Spleen (tissue), 7 donors: ENCODE measurements at regions not wholly inside any gene's neighbourhood (a gene's known extent, or its start where the extent isn't known, plus 50 kb on each side); places are given as distances from the start of the nearest gene placed in this dataset.

ENCODE experiments used
- POLR2A ChIP-seq, 3 donors: fragments of 450-650 bp; IDR thresholded peaks; one replicate each; pipeline ENCODE4 v1.5.1; 2017; ENCODE audit warnings: antibody characterized with exemption in 3 of 3, mild to moderate bottlenecking in 1 of 3
- POLR2AphosphoS5 ChIP-seq, 3 donors: sonication (generic); formaldehyde crosslinking; IDR thresholded peaks; one replicate each; pipeline ENCODE4 v1.5.1; 2017; ENCODE audit warnings: antibody characterized with exemption in 3 of 3
- TF ChIP-seq, protein P1 (sequence below), 11 experiments: fragments of 200-600 bp in 7 of 11; fragments of 450-650 bp in 4 of 11; sonication (generic) in 4 of 11; IDR thresholded peaks in 8 of 11; conservative IDR thresholded peaks in 3 of 11; 1 replicate in 7 of 11; 2 replicates in 4 of 11; pipeline versions ENCODE4 v1.4.0 to v1.8.0; 2016 to 2021; ENCODE audit warnings: antibody characterized with exemption in 11 of 11, inconsistent platforms in 4 of 11, mild to moderate bottlenecking in 1 of 11
- donor health status: DM: no; HTN: no; CAD: no; lungs with moderate emphysema.
- donor health status: DM: no; HTN: no; CAD: no.
- donor health status: DM: no; HTN: no; CAD: no.

GRCh38 chr1:109816975-109817535 lies 53.3 kb upstream of the EPS8L3 start:
- TF ChIP-seq POLR2A (IDR thresholded peaks at IDR 0.05) (no peak), POLR2AphosphoS5 (IDR thresholded peaks at IDR 0.05) (no peak)
- TF ChIP-seq, protein P1, sequence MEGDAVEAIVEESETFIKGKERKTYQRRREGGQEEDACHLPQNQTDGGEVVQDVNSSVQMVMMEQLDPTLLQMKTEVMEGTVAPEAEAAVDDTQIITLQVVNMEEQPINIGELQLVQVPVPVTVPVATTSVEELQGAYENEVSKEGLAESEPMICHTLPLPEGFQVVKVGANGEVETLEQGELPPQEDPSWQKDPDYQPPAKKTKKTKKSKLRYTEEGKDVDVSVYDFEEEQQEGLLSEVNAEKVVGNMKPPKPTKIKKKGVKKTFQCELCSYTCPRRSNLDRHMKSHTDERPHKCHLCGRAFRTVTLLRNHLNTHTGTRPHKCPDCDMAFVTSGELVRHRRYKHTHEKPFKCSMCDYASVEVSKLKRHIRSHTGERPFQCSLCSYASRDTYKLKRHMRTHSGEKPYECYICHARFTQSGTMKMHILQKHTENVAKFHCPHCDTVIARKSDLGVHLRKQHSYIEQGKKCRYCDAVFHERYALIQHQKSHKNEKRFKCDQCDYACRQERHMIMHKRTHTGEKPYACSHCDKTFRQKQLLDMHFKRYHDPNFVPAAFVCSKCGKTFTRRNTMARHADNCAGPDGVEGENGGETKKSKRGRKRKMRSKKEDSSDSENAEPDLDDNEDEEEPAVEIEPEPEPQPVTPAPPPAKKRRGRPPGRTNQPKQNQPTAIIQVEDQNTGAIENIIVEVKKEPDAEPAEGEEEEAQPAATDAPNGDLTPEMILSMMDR (IDR thresholded peaks at IDR 0.05 in 8 of 11, conservative IDR thresholded peaks at IDR 0.05 in 3 of 11) = no peak
